OCI-LY3 (cell line): ENCODE measurements at regions not wholly inside any gene's neighbourhood (a gene's known extent, or its start where the extent isn't known, plus 50 kb on each side); places are given as distances from the start of the nearest gene placed in this dataset.

Experiments used
- H2AFZ ChIP-seq: fragments of 200-600, 300-600 bp; shearing (Covaris generic); 2 replicates; pipeline ENCODE4 v1.6.0; 2014; ENCODE audit warnings: antibody characterized with exemption, low read depth, low read length
- H3K27ac ChIP-seq: fragments of 200-600, 300-600 bp; sonication (generic); 2 replicates; pipeline ENCODE4 v1.5.1; 2014; ENCODE audit warnings: mild to moderate bottlenecking, low read length, moderate library complexity, mixed read lengths
- H3K27me3 ChIP-seq: fragments of 200-600, 300-600 bp; sonication (generic); 2 replicates; pipeline ENCODE4 v1.6.1; 2014; ENCODE audit warnings: low read depth, low read length, mixed read lengths
- H3K36me3 ChIP-seq: fragments of 200-600, 300-600 bp; sonication (generic); replicated peaks from 2 replicates; pipeline ENCODE3; 2014; ENCODE audit warnings: low read depth, low read length, mixed read lengths
- H3K4me1 ChIP-seq: fragments of 300-600, 200-600 bp; sonication (generic); 2 replicates; pipeline ENCODE4 v1.6.1; 2014; ENCODE audit warnings: low read length, mixed read lengths
- H3K4me2 ChIP-seq: fragments of 200-600, 300-600 bp; sonication (generic); 2 replicates; pipeline ENCODE4 v1.6.1; 2014; ENCODE audit warnings: low read length, mixed read lengths
- H3K4me3 ChIP-seq: fragments of 300-600, 200-600 bp; sonication (generic); 2 replicates; pipeline ENCODE4 v1.5.1; 2014; ENCODE audit warnings: antibody characterized with exemption, mild to moderate bottlenecking, low read length, moderate library complexity
- H3K79me2 ChIP-seq: fragments of 300-600, 200-600 bp; shearing (Covaris generic); 2 replicates; pipeline ENCODE4 v1.6.1; 2014; ENCODE audit warnings: mild to moderate bottlenecking, low read length, mixed read lengths
- H3K9ac ChIP-seq: fragments of 300-600, 200-600 bp; shearing (Covaris generic); 2 replicates; pipeline ENCODE4 v1.6.0; 2014; ENCODE audit warnings: mild to moderate bottlenecking, low read length, moderate library complexity
- H3K9me3 ChIP-seq: fragments of 200-600, 300-600 bp; shearing (Covaris generic); 2 replicates; pipeline ENCODE4 v1.6.1; 2014; ENCODE audit warnings: low read length, mixed read lengths; ENCODE audit not compliant: insufficient read depth
- H4K20me1 ChIP-seq: fragments of 200-600, 300-600 bp; sonication (generic); 2 replicates; pipeline ENCODE4 v1.6.1; 2016; ENCODE audit warnings: low read length, mixed read lengths; ENCODE audit not compliant: insufficient read depth
- CTCF ChIP-seq: fragments of 200-600, 300-600 bp; sonication (generic); IDR thresholded peaks from 2 replicates; pipeline ENCODE4 v1.5.1; 2014; ENCODE audit warnings: antibody characterized with exemption, low read length, low read depth
- EZH2phosphoT487 ChIP-seq: fragments of 200-600 bp; shearing (Covaris generic); IDR thresholded peaks from 2 replicates; pipeline ENCODE4 v1.6.1; 2018; ENCODE audit warnings: antibody characterized with exemption, mixed run types, low read depth

- H3K4me3 ChIP-seq: no peak overlapping the region
- no peak overlapping the region for H2AFZ ChIP-seq
- H3K9ac ChIP-seq: no peak overlapping the region
- no peaks in the 10 kb centered on the region for H4K20me1 ChIP-seq
- TF ChIP-seq CTCF (no peak), EZH2phosphoT487 (no peak)
- H3K79me2 ChIP-seq: no peaks in the 10 kb centered on the region
- H3K4me1 ChIP-seq: no peaks in the 10 kb centered on the region
- no peak overlapping the region for H3K27ac ChIP-seq
- no peaks in the 10 kb centered on the region for H3K36me3 ChIP-seq
- H3K4me2 ChIP-seq: no peak overlapping the region
- no peaks in the 10 kb centered on the region for H3K9me3 ChIP-seq
- H3K27me3 ChIP-seq: no peaks in the 10 kb centered on the region
Observed at GRCh38 chr4:120144634-120145033, 78.0 kb upstream of the MAD2L1 start.

GRCh38 chr4:120144041-120144440 lies 77.4 kb upstream of the MAD2L1 start:
- no peaks in the 10 kb centered on the region for H3K4me1 ChIP-seq
- H3K4me2 ChIP-seq: no peak overlapping the region
- H3K27me3 ChIP-seq: no peaks in the 10 kb centered on the region
- H3K79me2 ChIP-seq: no peaks in the 10 kb centered on the region
- TF ChIP-seq CTCF (no peak), EZH2phosphoT487 (no peak)
- H3K9me3 ChIP-seq: no peaks in the 10 kb centered on the region
- no peaks in the 10 kb centered on the region for H3K36me3 ChIP-seq
- H4K20me1 ChIP-seq: no peaks in the 10 kb centered on the region
- no peak overlapping the region for H2AFZ ChIP-seq
- H3K9ac ChIP-seq: no peak overlapping the region
- no peak overlapping the region for H3K4me3 ChIP-seq
- no peak overlapping the region for H3K27ac ChIP-seq

GRCh38 chr4:120139392-120139791 lies 72.7 kb upstream of the MAD2L1 start:
- Histone ChIP-seq H3K4me2 (no peak overlapping the region), H3K27me3 (no peaks in the 10 kb centered on the region), H3K79me2 (no peaks in the 10 kb centered on the region), H3K27ac (no peak overlapping the region), H3K36me3 (no peaks in the 10 kb centered on the region), H3K4me1 (no peaks in the 10 kb centered on the region), H3K9me3 (no peaks in the 10 kb centered on the region), H3K4me3 (no peak overlapping the region), H2AFZ (no peak overlapping the region), H3K9ac (no peak overlapping the region), H4K20me1 (no peaks in the 10 kb centered on the region)
- TF ChIP-seq CTCF (no peak), EZH2phosphoT487 (no peak)

- no peak overlapping the region for H3K27ac ChIP-seq
- TF ChIP-seq EZH2phosphoT487 (no peak), CTCF (no peak)
- H3K9ac ChIP-seq: no peak overlapping the region
Observed at GRCh38 chr4:120132935-120133334, 66.3 kb upstream of the MAD2L1 start.

More at GRCh38 chr4:120132935-120133334, 66.3 kb upstream of the MAD2L1 start:
- Histone ChIP-seq H3K27me3 (no peaks in the 10 kb centered on the region), H3K9me3 (no peaks in the 10 kb centered on the region), H3K79me2 (no peaks in the 10 kb centered on the region), H3K4me3 (no peak overlapping the region), H3K4me2 (no peak overlapping the region), H3K4me1 (no peaks in the 10 kb centered on the region), H2AFZ (0 out of 2 replicates have a peak overlapping the region, but pooled peaks have one; percentile 14), H4K20me1 (no peaks in the 10 kb centered on the region), H3K36me3 (no peaks in the 10 kb centered on the region)
